ENCODE measurements at regions not wholly inside any gene's neighbourhood (a gene's known extent, or its start where the extent isn't known, plus 50 kb on each side); places are given as distances from the start of the nearest gene placed in this dataset.

- TF ChIP-seq CTCF (IDR thresholded peaks at IDR 0.05; ENCODE audit: low read depth, low read length, poor library complexity, severe bottlenecking) (no peak), EZH2phosphoT487 (IDR thresholded peaks at IDR 0.05; ENCODE audit: borderline replicate concordance, low read length) (no peak)
Observed at GRCh38 chr14:94946244-94946643, 176.3 kb upstream of the GSC start.

Data from DOHH2 (cell line).